ENCODE measurements at regions not wholly inside any gene's neighbourhood (a gene's known extent, or its start where the extent isn't known, plus 50 kb on each side); places are given as distances from the start of the nearest gene placed in this dataset.
"Not testable (repeated sequence)": the region's sequence is repeated elsewhere in the genome, so short reads cannot be mapped to it uniquely, and the experiment has no call there.

GRCh38 chr11:23797624-23798419, 699.0 kb upstream of the LUZP2 start:
- DNase-seq: no peak
- 77 to 82% methylated on average over 3 of the region's 3 CpGs for WGBS, 2 experiments (ENCODE audit: low coverage in 1 of 2, low lambda C conversion rate in 2 of 2, missing lambda C conversion rate in 2 of 2)
- no peaks in the 10 kb centered on the region for H3K9me3 ChIP-seq (ENCODE audit: low read depth)
- in situ Hi-C loops (cut with MboI): no loop called here
- no peak overlapping the region for H3K27ac ChIP-seq
- no peak overlapping the region for H3K4me3 ChIP-seq
- H4K20me1 ChIP-seq (ENCODE audit: insufficient read depth): no peaks in the 10 kb centered on the region
- no peak overlapping the region for H3K9ac ChIP-seq
- H3K79me2 ChIP-seq (ENCODE audit: insufficient read depth): no peaks in the 10 kb centered on the region
- no peaks in the 10 kb centered on the region for H3F3A ChIP-seq (ENCODE audit: insufficient read depth)
- H3K9me2 ChIP-seq (ENCODE audit: insufficient read depth): no peaks in the 10 kb centered on the region
- TF ChIP-seq EZH2phosphoT487 (IDR thresholded peaks at IDR 0.05; ENCODE audit: insufficient read depth, low read depth) (no peak), EZH2 (IDR thresholded peaks at IDR 0.05; ENCODE audit: insufficient read depth, poor library complexity, severe bottlenecking) (no peak)
- H3K4me1 ChIP-seq (ENCODE audit: insufficient read depth): no peaks in the 10 kb centered on the region
- no peak overlapping the region for H2AFZ ChIP-seq
- no peaks in the 10 kb centered on the region for H3K36me3 ChIP-seq (ENCODE audit: low read depth)
- 0 out of 2 replicates have a peak, but pooled peaks cover 6% of the 10 kb centered on the region for H3K27me3 ChIP-seq (replicated peaks; ENCODE audit: insufficient read depth)
- H3K4me2 ChIP-seq (ENCODE audit: unreplicated experiment): no peak overlapping the region

GRCh38 chr11:23834306-23834705, 662.5 kb upstream of the LUZP2 start:
- not testable (repeated sequence) for H3K4me3 ChIP-seq; H3K9me3 ChIP-seq (ENCODE audit: low read depth); H3K9me2 ChIP-seq (ENCODE audit: insufficient read depth); H4K20me1 ChIP-seq (ENCODE audit: insufficient read depth); H3K27me3 ChIP-seq (replicated peaks; ENCODE audit: insufficient read depth); H2AFZ ChIP-seq; H3K4me1 ChIP-seq (ENCODE audit: insufficient read depth); H3K79me2 ChIP-seq (ENCODE audit: insufficient read depth); H3K4me2 ChIP-seq (ENCODE audit: unreplicated experiment); H3F3A ChIP-seq (ENCODE audit: insufficient read depth); H3K36me3 ChIP-seq (ENCODE audit: low read depth); H3K27ac ChIP-seq; H3K9ac ChIP-seq
- 90 to 95% methylated on average over 5 of the region's 5 CpGs for WGBS, 2 experiments (ENCODE audit: low coverage in 1 of 2, low lambda C conversion rate in 2 of 2, missing lambda C conversion rate in 2 of 2)
- DNase-seq: peak; percentile 27
- in situ Hi-C loops (cut with MboI): loop anchor here (25.0 kb wide), 1 partner anchor 553 kb away; no protein-coding TSS in a partner anchor

- H3K27me3 ChIP-seq (replicated peaks; ENCODE audit: insufficient read depth): no peaks in the 10 kb centered on the region
- H3F3A ChIP-seq (ENCODE audit: insufficient read depth): no peaks in the 10 kb centered on the region
- peaks cover 8% of the 10 kb centered on the region; the same call in 1 of the 2 replicates for H3K4me1 ChIP-seq (ENCODE audit: insufficient read depth)
- H2AFZ ChIP-seq: peak overlapping the region; percentile 59
- H3K4me3 ChIP-seq: no peak overlapping the region
- no peak overlapping the region for H3K27ac ChIP-seq
- H3K9ac ChIP-seq: no peak overlapping the region
- no peaks in the 10 kb centered on the region for H4K20me1 ChIP-seq (ENCODE audit: insufficient read depth)
- no peaks in the 10 kb centered on the region for H3K9me3 ChIP-seq (ENCODE audit: low read depth)
- no peaks in the 10 kb centered on the region for H3K9me2 ChIP-seq (ENCODE audit: insufficient read depth)
- in situ Hi-C loops (cut with MboI): loop anchor here (25.0 kb wide), 1 partner anchor 550 kb away; no protein-coding TSS in a partner anchor
- TF ChIP-seq EZH2 (IDR thresholded peaks at IDR 0.05; ENCODE audit: insufficient read depth, poor library complexity, severe bottlenecking) (no peak), EZH2phosphoT487 (IDR thresholded peaks at IDR 0.05; ENCODE audit: insufficient read depth, low read depth) (no peak)
- no peak for DNase-seq
- no peaks in the 10 kb centered on the region for H3K79me2 ChIP-seq (ENCODE audit: insufficient read depth)
- no peaks in the 10 kb centered on the region for H3K36me3 ChIP-seq (ENCODE audit: low read depth)
- WGBS, 2 experiments (ENCODE audit: low coverage in 1 of 2, low lambda C conversion rate in 2 of 2, missing lambda C conversion rate in 2 of 2): 61 to 69% methylated on average over 1 of the region's 1 CpG
- no peak overlapping the region for H3K4me2 ChIP-seq (ENCODE audit: unreplicated experiment)
Observed at GRCh38 chr11:23836981-23837380, 659.9 kb upstream of the LUZP2 start.

- in situ Hi-C loops (cut with MboI): loop anchor here (25.0 kb wide), 1 partner anchor 546 kb away; no protein-coding TSS in a partner anchor
- Histone ChIP-seq H3K4me3 (no peak overlapping the region), H2AFZ (no peak overlapping the region)
Observed at GRCh38 chr11:23840872-23841271, 656.0 kb upstream of the LUZP2 start.

More at GRCh38 chr11:23840872-23841271, 656.0 kb upstream of the LUZP2 start:
- H3K4me2 ChIP-seq (ENCODE audit: unreplicated experiment): no peak overlapping the region
- H3K27me3 ChIP-seq (replicated peaks; ENCODE audit: insufficient read depth): no peaks in the 10 kb centered on the region
- WGBS, 2 experiments (ENCODE audit: low coverage in 1 of 2, low lambda C conversion rate in 2 of 2, missing lambda C conversion rate in 2 of 2): 94 to 98% methylated on average over 3 of the region's 3 CpGs
- no peak for TF ChIP-seq EZH2phosphoT487 (IDR thresholded peaks at IDR 0.05; ENCODE audit: insufficient read depth, low read depth)
- TF ChIP-seq EZH2 (IDR thresholded peaks at IDR 0.05; ENCODE audit: insufficient read depth, poor library complexity, severe bottlenecking): no peak
- H3K27ac ChIP-seq: no peak overlapping the region
- no peaks in the 10 kb centered on the region for H3K9me2 ChIP-seq (ENCODE audit: insufficient read depth)
- no peak overlapping the region for H3K9ac ChIP-seq
- DNase-seq: no peak
- H3K4me1 ChIP-seq (ENCODE audit: insufficient read depth): peaks cover 8% of the 10 kb centered on the region; the same call in 1 of the 2 replicates
- H4K20me1 ChIP-seq (ENCODE audit: insufficient read depth): no peaks in the 10 kb centered on the region
- H3K79me2 ChIP-seq (ENCODE audit: insufficient read depth): no peaks in the 10 kb centered on the region
- H3F3A ChIP-seq (ENCODE audit: insufficient read depth): no peaks in the 10 kb centered on the region
- no peaks in the 10 kb centered on the region for H3K9me3 ChIP-seq (ENCODE audit: low read depth)
- H3K36me3 ChIP-seq (ENCODE audit: low read depth): no peaks in the 10 kb centered on the region

All from GM23248 (cell line).